ENCODE measurements at regions not wholly inside any gene's neighbourhood (a gene's known extent, or its start where the extent isn't known, plus 50 kb on each side); places are given as distances from the start of the nearest gene placed in this dataset.

DNA sequence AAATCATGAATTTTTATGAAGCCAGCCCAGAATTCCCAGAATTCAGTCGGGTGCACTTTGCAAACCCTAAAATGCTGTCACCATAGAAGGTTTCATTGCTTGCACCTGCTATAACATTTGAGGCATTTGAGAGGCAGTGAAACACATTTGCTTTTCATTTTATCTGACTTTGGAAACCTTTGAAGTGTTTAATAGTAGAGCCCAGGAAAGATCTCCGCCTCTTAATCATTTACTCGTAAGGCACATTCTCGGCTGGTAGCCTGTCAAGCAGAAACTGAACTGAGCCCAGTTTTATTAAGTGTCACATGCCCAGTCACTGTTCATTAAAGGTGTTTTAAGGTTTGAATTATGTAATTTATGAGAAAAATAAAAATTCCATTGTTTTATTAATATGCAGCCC lies 247.6 kb downstream of the EMX2 start:
- no peak overlapping the region for H3K4me3 ChIP-seq (ENCODE audit: low read depth, low read length)
- H3K27ac ChIP-seq = no peak overlapping the region
- H3K36me3 ChIP-seq (ENCODE audit: control insufficient read depth, insufficient read depth, low read length) = no peaks in the 10 kb centered on the region
- TF ChIP-seq, protein P1, sequence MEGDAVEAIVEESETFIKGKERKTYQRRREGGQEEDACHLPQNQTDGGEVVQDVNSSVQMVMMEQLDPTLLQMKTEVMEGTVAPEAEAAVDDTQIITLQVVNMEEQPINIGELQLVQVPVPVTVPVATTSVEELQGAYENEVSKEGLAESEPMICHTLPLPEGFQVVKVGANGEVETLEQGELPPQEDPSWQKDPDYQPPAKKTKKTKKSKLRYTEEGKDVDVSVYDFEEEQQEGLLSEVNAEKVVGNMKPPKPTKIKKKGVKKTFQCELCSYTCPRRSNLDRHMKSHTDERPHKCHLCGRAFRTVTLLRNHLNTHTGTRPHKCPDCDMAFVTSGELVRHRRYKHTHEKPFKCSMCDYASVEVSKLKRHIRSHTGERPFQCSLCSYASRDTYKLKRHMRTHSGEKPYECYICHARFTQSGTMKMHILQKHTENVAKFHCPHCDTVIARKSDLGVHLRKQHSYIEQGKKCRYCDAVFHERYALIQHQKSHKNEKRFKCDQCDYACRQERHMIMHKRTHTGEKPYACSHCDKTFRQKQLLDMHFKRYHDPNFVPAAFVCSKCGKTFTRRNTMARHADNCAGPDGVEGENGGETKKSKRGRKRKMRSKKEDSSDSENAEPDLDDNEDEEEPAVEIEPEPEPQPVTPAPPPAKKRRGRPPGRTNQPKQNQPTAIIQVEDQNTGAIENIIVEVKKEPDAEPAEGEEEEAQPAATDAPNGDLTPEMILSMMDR (IDR thresholded peaks at IDR 0.05) = no peak
- no peaks in the 10 kb centered on the region for H3K27me3 ChIP-seq (ENCODE audit: control insufficient read depth, insufficient read depth, low read length)
- H3K9ac ChIP-seq = no peak overlapping the region
- H3K9me3 ChIP-seq (ENCODE audit: control insufficient read depth, low read length) = no peaks in the 10 kb centered on the region
- no peaks in the 10 kb centered on the region for H3K4me1 ChIP-seq
- H3K79me2 ChIP-seq = no peaks in the 10 kb centered on the region
- H2AFZ ChIP-seq = no peak overlapping the region
- H3K4me2 ChIP-seq (ENCODE audit: low read length) = no peak overlapping the region

DNA sequence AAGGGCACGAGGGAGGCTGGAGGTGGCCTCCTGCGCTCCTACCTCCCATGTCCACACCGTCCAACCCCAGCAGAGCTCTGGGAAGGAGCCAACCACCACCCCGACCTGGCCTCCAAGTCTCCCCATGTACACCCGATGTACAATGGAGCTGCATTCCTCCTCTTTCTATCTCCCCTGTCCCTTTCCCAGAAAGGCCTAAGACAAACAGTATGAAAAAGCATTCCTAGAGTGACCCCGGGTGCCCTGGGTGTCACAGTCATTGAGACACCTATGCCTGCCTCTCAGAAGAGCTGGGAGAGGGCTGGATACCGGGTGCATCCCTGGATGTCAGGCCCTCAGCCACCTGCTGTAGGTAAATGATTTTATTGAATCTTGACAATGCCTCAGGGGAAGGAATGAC lies 248.1 kb downstream of the EMX2 start:
- no peak overlapping the region for H3K9ac ChIP-seq
- TF ChIP-seq, protein P1 (IDR thresholded peaks at IDR 0.05) = no peak

DNA sequence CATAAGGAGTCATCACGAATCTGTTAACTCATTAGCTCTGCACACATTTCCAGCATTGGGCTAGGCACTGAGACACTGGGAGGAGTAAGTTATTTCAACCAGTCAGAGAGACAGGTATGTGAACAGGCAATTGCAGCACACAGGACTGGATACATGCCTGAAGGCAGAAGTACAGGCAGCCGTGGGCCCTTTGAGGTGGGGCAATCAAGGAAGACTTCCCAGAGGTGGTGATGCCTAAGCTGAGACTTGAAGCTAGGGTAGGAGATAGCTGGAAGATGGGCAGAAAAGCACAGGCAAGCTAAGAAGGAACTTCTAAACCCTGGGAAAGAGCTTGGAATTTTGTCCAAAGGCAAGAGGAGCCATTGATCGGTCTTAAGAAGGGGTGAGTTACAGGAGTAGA lies 249.7 kb downstream of the EMX2 start:
- no peaks in the 10 kb centered on the region for H3K27me3 ChIP-seq (ENCODE audit: control insufficient read depth, insufficient read depth, low read length)
- no peak overlapping the region for H3K9ac ChIP-seq
- no peak overlapping the region for H3K27ac ChIP-seq
- H3K4me3 ChIP-seq (ENCODE audit: low read depth, low read length) = no peak overlapping the region
- TF ChIP-seq, protein P1 (IDR thresholded peaks at IDR 0.05) = no peak
- H3K4me2 ChIP-seq (ENCODE audit: low read length) = no peak overlapping the region
- H3K79me2 ChIP-seq = no peaks in the 10 kb centered on the region
- H2AFZ ChIP-seq = no peak overlapping the region
- no peaks in the 10 kb centered on the region for H3K36me3 ChIP-seq (ENCODE audit: control insufficient read depth, insufficient read depth, low read length)
- no peaks in the 10 kb centered on the region for H3K4me1 ChIP-seq
- H3K9me3 ChIP-seq (ENCODE audit: control insufficient read depth, low read length) = no peaks in the 10 kb centered on the region

More for the DNA sequence above, 248.1 kb downstream of the EMX2 start:
- H3K79me2 ChIP-seq = no peaks in the 10 kb centered on the region
- H3K9me3 ChIP-seq (ENCODE audit: control insufficient read depth, low read length) = no peaks in the 10 kb centered on the region
- no peak overlapping the region for H3K4me3 ChIP-seq (ENCODE audit: low read depth, low read length)
- no peak overlapping the region for H2AFZ ChIP-seq
- no peak overlapping the region for H3K27ac ChIP-seq
- no peaks in the 10 kb centered on the region for H3K4me1 ChIP-seq
- H3K27me3 ChIP-seq (ENCODE audit: control insufficient read depth, insufficient read depth, low read length) = no peaks in the 10 kb centered on the region
- H3K36me3 ChIP-seq (ENCODE audit: control insufficient read depth, insufficient read depth, low read length) = no peaks in the 10 kb centered on the region
- H3K4me2 ChIP-seq (ENCODE audit: low read length) = no peak overlapping the region

DNA sequence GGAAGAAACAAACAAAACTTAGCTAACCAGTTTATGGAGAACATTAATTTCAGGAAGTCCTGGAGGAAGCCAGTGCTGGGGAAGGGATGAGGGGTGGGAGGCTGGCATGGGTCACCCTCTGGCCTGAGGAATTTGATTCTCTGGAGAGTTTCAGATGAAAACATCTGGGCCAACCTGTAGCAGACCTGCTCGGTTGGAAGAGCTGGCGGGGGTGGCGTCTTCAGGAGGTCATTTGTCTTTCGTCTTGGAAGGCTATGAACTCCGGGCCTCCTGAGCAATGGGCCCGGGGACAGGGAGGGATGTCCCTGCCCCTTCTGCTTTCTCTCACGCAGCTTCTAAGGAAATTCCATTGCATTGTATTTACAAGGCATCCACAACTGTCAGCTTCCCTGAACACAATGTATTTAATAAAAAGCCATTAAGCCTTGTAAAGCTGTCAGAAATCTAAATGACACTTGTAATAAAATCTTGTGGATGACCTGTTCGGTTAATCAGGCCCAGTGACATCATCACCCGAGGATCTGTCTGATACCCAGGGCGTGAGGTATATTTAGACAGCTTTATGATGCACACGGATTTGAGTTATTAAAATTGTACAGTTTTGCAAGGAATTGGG lies 250.5 kb downstream of the RAB11FIP2 start:
- TF ChIP-seq, protein P1 (IDR thresholded peaks at IDR 0.05) = no peak
- Histone ChIP-seq H3K9me3 (ENCODE audit: control insufficient read depth, low read length) (no peaks in the 10 kb centered on the region), H3K79me2 (no peaks in the 10 kb centered on the region), H3K27me3 (ENCODE audit: control insufficient read depth, insufficient read depth, low read length) (no peaks in the 10 kb centered on the region), H3K4me3 (ENCODE audit: low read depth, low read length) (no peak overlapping the region), H3K4me2 (ENCODE audit: low read length) (no peak overlapping the region), H3K9ac (no peak overlapping the region), H2AFZ (no peak overlapping the region), H3K4me1 (no peaks in the 10 kb centered on the region), H3K27ac (no peak overlapping the region), H3K36me3 (ENCODE audit: control insufficient read depth, insufficient read depth, low read length) (no peaks in the 10 kb centered on the region)

DNA sequence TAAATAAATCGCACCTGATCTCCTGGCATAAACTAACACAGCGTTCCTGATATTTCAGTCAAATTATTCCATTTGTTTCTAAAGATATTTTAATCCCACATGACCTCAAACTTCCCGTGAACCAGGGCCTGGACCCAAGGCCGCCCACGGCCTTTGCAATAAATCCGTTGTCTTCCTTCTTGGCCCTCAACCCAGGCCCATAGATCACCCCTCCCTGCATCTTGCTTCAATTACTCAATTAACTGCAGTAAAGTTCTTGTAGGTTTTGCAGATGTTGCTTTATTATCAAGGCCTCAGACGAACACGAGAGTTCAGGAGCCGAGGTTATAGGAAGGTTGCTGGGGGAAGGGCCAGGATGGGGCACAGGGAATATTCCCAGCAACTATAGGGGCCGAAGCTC lies 249.4 kb downstream of the RAB11FIP2 start:
- Histone ChIP-seq H3K9me3 (ENCODE audit: control insufficient read depth, low read length) (no peaks in the 10 kb centered on the region), H3K4me1 (no peaks in the 10 kb centered on the region), H3K9ac (no peak overlapping the region), H3K36me3 (ENCODE audit: control insufficient read depth, insufficient read depth, low read length) (no peaks in the 10 kb centered on the region), H3K27me3 (ENCODE audit: control insufficient read depth, insufficient read depth, low read length) (no peaks in the 10 kb centered on the region), H3K79me2 (no peaks in the 10 kb centered on the region), H3K4me2 (ENCODE audit: low read length) (no peak overlapping the region), H3K27ac (no peak overlapping the region), H3K4me3 (ENCODE audit: low read depth, low read length) (no peak overlapping the region), H2AFZ (no peak overlapping the region)
- TF ChIP-seq, protein P1 (IDR thresholded peaks at IDR 0.05) = no peak

Data from parathyroid adenoma (tissue), 2 donors.